Calu3 (cell line): ENCODE measurements at regions not wholly inside any gene's neighbourhood (a gene's known extent, or its start where the extent isn't known, plus 50 kb on each side); places are given as distances from the start of the nearest gene placed in this dataset.

Source experiments
- BruUV-seq: library from RNA; stranded (reverse); fragments of 400-500 nt; replicated peaks from 2 replicates; lab custom pipeline; 2021; lab: Mats Ljungman, UMichigan
- CTCF ChIA-PET: fragments of 300-600 bp; sonication (Branson Sonifier 250); formaldehyde crosslinking; loops from one replicate; lab custom pipeline; 2022; ENCODE audit warnings: antibody characterized with exemption; lab: Charles Lee
- DNase-seq: peaks from one replicate; pipeline ENCODE4 v3.0.0; 2022
- H3K27ac Mint-ChIP-seq: one replicate; pipeline ENCODE4 v1.8.0; 2022; ENCODE audit warnings: mixed read lengths; ENCODE audit not compliant: unreplicated experiment
- H3K27me3 Mint-ChIP-seq: one replicate; pipeline ENCODE4 v1.8.0; 2022; ENCODE audit warnings: mixed read lengths; ENCODE audit not compliant: unreplicated experiment
- H3K36me3 Mint-ChIP-seq: one replicate; pipeline ENCODE4 v1.8.0; 2022; ENCODE audit warnings: mild to moderate bottlenecking, moderate library complexity, mixed read lengths; ENCODE audit not compliant: insufficient read depth, unreplicated experiment
- H3K4me1 Mint-ChIP-seq: one replicate; pipeline ENCODE4 v1.8.0; 2022; ENCODE audit warnings: mild to moderate bottlenecking, low read depth, mixed read lengths; ENCODE audit not compliant: unreplicated experiment
- H3K4me3 Mint-ChIP-seq: one replicate; pipeline ENCODE4 v1.8.0; 2022; ENCODE audit warnings: mild to moderate bottlenecking, low read depth, moderate library complexity, mixed read lengths; ENCODE audit not compliant: unreplicated experiment
- H3K9me3 Mint-ChIP-seq: one replicate; pipeline ENCODE4 v1.8.0; 2022; ENCODE audit warnings: low read depth, mixed read lengths; ENCODE audit not compliant: unreplicated experiment
- CTCF ChIP-seq: fragments of 200-600 bp; IDR thresholded peaks from one replicate; pipeline ENCODE4 v1.8.0; 2022; ENCODE audit warnings: antibody characterized with exemption; ENCODE audit not compliant: unreplicated experiment
- intact Hi-C: fragments of 100-400 bp; cut with micrococcal nuclease; formaldehyde crosslinking; loops from one replicate; pipeline ENCODE4 v1.10.0; 2022; ENCODE audit not compliant: unreplicated experiment

GRCh38 chr5:89087128-89087527 lies 204.1 kb upstream of the MEF2C start:
- no peaks in the 10 kb centered on the region for H3K27me3 Mint-ChIP-seq
- H3K4me3 Mint-ChIP-seq, result no peak overlapping the region
- H3K9me3 Mint-ChIP-seq, result no peaks in the 10 kb centered on the region
- intact Hi-C loops, result no loop called here
- H3K4me1 Mint-ChIP-seq, result no peaks in the 10 kb centered on the region
- no peak for DNase-seq
- no peaks in the 10 kb centered on the region for H3K36me3 Mint-ChIP-seq
- BruUV-seq, result no TSS peak
- no peak for TF ChIP-seq CTCF
- CTCF ChIA-PET, result no interaction called here
- no peak overlapping the region for H3K27ac Mint-ChIP-seq

GRCh38 chr5:89086390-89087086 lies 203.6 kb upstream of the MEF2C start:
- BruUV-seq, result no TSS peak
- H3K36me3 Mint-ChIP-seq, result no peaks in the 10 kb centered on the region
- no peaks in the 10 kb centered on the region for H3K4me1 Mint-ChIP-seq
- intact Hi-C loops, result no loop called here
- no peaks in the 10 kb centered on the region for H3K9me3 Mint-ChIP-seq
- H3K27ac Mint-ChIP-seq, result no peak overlapping the region
- DNase-seq, result no peak
- no peak overlapping the region for H3K4me3 Mint-ChIP-seq
- no peak for TF ChIP-seq CTCF
- CTCF ChIA-PET, result no interaction called here
- no peaks in the 10 kb centered on the region for H3K27me3 Mint-ChIP-seq

GRCh38 chr5:89083791-89084190 lies 200.8 kb upstream of the MEF2C start:
- Mint-ChIP-seq H3K27ac (no peak overlapping the region), H3K4me1 (no peaks in the 10 kb centered on the region), H3K9me3 (no peaks in the 10 kb centered on the region), H3K36me3 (no peaks in the 10 kb centered on the region), H3K4me3 (no peak overlapping the region), H3K27me3 (no peaks in the 10 kb centered on the region)
- intact Hi-C loops, result no loop called here
- no TSS peak for BruUV-seq
- no peak for TF ChIP-seq CTCF
- DNase-seq, result no peak
- CTCF ChIA-PET, result interaction anchor here (1.3 kb wide), 1 partner anchor 13 kb away, joined by 3 read pairs; no protein-coding TSS in a partner anchor

GRCh38 chr5:89081360-89081759 lies 198.4 kb upstream of the MEF2C start:
- no peaks in the 10 kb centered on the region for H3K4me1 Mint-ChIP-seq
- H3K27ac Mint-ChIP-seq, result no peak overlapping the region
- no TSS peak for BruUV-seq
- TF ChIP-seq CTCF, result no peak
- intact Hi-C loops, result no loop called here
- H3K9me3 Mint-ChIP-seq, result no peaks in the 10 kb centered on the region
- H3K36me3 Mint-ChIP-seq, result no peaks in the 10 kb centered on the region
- H3K4me3 Mint-ChIP-seq, result no peak overlapping the region
- CTCF ChIA-PET, result no interaction called here
- DNase-seq, result no peak
- H3K27me3 Mint-ChIP-seq, result no peaks in the 10 kb centered on the region
